ENCODE measurements at regions not wholly inside any gene's neighbourhood (a gene's known extent, or its start where the extent isn't known, plus 50 kb on each side); places are given as distances from the start of the nearest gene placed in this dataset.

DNA sequence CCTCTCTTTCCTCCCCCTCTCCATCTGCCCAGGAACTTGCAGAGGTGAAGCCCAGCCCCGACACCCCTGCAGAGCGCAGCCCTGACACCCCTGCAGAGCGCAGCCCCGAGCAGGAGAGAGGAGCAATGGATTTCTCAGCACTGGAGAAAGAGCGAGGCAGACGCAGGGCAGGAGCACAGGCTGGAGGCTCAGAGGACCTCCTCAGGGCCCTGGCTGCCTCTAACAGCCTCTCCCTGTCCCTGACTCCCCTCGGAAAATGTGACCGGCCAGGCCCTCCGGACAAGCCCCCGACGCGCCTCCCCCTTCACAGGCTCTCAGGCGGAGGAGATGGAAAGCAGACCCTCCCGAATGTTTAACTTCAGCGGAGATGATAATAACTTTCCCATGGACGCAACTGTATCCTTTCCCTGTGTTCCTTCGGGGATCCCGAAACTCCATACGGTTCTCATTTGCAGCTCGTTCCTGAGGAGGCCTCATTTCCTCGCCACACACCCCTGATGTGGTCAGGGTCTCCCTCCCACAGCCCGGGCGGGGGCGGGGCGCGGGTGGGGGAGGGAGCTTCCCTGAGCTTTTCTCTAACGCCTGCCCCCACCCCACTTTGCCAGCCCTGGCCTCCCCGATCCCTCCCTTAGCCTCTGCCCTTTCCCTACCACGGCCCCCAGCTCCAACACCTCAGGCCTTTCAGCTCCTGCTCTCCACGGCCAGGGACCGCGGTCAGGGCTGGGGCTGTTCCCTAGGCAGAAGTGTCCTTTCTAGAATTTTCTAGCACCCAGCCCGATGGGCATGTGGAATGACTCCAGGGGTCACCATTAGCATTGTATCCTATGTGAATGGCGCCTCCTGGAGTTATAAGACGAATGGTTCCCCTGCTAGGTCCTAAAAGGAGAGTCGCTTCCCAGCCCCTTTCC lies 201.1 kb upstream of the BCOR start:
- CTCF ChIA-PET, result no interaction called here
- H3K4me1 Mint-ChIP-seq, result peaks cover 32% of the 10 kb centered on the region

DNA sequence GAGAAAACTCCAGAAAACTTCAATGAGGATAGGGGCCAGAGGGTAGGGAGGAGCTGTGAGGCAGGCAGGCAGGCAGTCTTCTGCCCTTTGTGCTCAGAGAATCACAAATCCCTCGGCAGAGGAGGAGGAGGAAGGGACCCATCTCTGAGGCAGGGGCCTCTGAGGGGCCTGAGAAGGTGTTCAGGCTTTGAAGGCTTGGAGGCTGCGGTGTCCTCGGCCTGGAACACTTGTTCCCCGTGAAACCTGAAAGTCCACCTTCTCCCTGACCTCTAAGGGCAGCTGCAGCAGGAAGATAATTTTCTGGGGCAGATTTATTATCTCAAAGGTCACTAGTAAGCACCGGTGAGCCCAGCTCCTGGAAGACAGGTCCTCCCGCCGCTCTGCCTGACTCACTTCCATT lies 200.3 kb upstream of the BCOR start:
- Mint-ChIP-seq H3K27ac (no peak overlapping the region), H3K9me3 (no peaks in the 10 kb centered on the region), H3K27me3 (no peaks in the 10 kb centered on the region), H3K4me3 (no peak overlapping the region), H3K4me1 (peaks cover 24% of the 10 kb centered on the region), H3K36me3 (ENCODE audit: low read depth) (no peaks in the 10 kb centered on the region)
- no peak for DNase-seq
- TF ChIP-seq, protein P1, sequence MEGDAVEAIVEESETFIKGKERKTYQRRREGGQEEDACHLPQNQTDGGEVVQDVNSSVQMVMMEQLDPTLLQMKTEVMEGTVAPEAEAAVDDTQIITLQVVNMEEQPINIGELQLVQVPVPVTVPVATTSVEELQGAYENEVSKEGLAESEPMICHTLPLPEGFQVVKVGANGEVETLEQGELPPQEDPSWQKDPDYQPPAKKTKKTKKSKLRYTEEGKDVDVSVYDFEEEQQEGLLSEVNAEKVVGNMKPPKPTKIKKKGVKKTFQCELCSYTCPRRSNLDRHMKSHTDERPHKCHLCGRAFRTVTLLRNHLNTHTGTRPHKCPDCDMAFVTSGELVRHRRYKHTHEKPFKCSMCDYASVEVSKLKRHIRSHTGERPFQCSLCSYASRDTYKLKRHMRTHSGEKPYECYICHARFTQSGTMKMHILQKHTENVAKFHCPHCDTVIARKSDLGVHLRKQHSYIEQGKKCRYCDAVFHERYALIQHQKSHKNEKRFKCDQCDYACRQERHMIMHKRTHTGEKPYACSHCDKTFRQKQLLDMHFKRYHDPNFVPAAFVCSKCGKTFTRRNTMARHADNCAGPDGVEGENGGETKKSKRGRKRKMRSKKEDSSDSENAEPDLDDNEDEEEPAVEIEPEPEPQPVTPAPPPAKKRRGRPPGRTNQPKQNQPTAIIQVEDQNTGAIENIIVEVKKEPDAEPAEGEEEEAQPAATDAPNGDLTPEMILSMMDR (IDR thresholded peaks at IDR 0.05), result no peak
- no peak for ATAC-seq (ENCODE audit: low read depth)
- intact Hi-C loops (cut with micrococcal nuclease), result no loop called here
- ChIA-PET CTCF (no interaction called here), POLR2A (no interaction called here)

More for the DNA sequence above, 201.1 kb upstream of the BCOR start:
- Mint-ChIP-seq H3K9me3 (no peaks in the 10 kb centered on the region), H3K27me3 (no peaks in the 10 kb centered on the region), H3K4me3 (no peak overlapping the region), H3K27ac (peak overlapping the region; percentile 63), H3K36me3 (ENCODE audit: low read depth) (no peaks in the 10 kb centered on the region)
- intact Hi-C loops (cut with micrococcal nuclease), result no loop called here
- TF ChIP-seq, protein P1 (IDR thresholded peaks at IDR 0.05), result no peak
- DNase-seq, result no peak
- ATAC-seq (ENCODE audit: low read depth), result no peak
- POLR2A ChIA-PET, result interaction anchor here (0.6 to 2.0 kb wide), 3 partner anchors 123 to 200 kb away, joined by 4 to 18 read pairs (median 4); no protein-coding TSS in a partner anchor

DNA sequence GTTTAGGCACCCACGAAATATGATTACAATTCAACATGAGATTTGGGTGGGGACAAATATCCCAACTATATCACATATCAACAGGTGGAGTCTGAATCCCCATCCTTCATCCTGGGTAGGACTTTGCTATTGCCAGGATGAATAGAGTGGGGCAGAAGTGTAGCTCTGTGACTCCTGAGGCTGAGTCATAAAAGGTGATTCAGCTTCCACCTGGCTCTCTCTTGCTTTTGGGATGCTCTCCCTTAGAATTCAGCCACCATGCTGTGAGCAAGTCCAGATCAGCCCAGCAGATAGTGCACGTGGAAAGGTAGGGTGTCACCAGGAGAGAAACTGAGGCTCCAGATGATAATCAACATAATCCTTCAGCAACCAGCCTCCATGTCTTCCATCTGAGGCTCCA lies 193.8 kb upstream of the BCOR start:
- CTCF ChIA-PET, result no interaction called here
- intact Hi-C loops (cut with micrococcal nuclease), result no loop called here
- POLR2A ChIA-PET, result no interaction called here
- DNase-seq (no peak), ATAC-seq (ENCODE audit: low read depth) (no peak)
- Mint-ChIP-seq H3K9me3 (peaks cover 3% of the 10 kb centered on the region), H3K36me3 (ENCODE audit: low read depth) (no peaks in the 10 kb centered on the region), H3K4me3 (no peak overlapping the region), H3K4me1 (no peaks in the 10 kb centered on the region), H3K27me3 (no peaks in the 10 kb centered on the region), H3K27ac (no peak overlapping the region)
- TF ChIP-seq, protein P1 (IDR thresholded peaks at IDR 0.05), result no peak

- no peaks in the 10 kb centered on the region for H3K27me3 Mint-ChIP-seq
- CTCF ChIA-PET, result no interaction called here
- no peak overlapping the region for H3K27ac Mint-ChIP-seq
Measured at GRCh38 chrX:40290517-40290916, 192.8 kb upstream of the BCOR start.

DNA sequence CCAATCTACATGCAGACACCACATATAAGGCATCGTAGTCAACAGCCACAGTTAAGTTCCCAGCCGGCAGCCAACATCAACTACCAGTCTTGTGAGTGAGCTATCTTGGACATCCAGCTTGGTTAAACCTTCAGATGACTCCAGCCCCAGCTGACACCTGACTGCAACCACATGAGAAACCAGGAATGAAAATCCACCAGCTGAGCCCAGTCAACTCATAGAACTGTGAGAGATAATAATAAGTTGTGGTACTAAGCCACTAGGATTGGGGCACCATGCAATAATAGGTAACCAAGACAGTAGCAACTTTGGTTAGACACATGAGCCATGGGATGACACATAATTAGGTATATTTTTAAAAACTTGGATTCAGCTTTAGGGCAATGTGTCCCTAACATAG lies 188.1 kb upstream of the BCOR start:
- Mint-ChIP-seq H3K4me1 (peaks cover 7% of the 10 kb centered on the region), H3K27ac (no peak overlapping the region), H3K36me3 (ENCODE audit: low read depth) (no peaks in the 10 kb centered on the region), H3K9me3 (peaks cover 11% of the 10 kb centered on the region), H3K4me3 (no peak overlapping the region), H3K27me3 (no peaks in the 10 kb centered on the region)
- DNase-seq (no peak), ATAC-seq (ENCODE audit: low read depth) (no peak)
- TF ChIP-seq, protein P1 (IDR thresholded peaks at IDR 0.05), result no peak
- ChIA-PET CTCF (no interaction called here), POLR2A (no interaction called here)
- intact Hi-C loops (cut with micrococcal nuclease), result no loop called here

More at GRCh38 chrX:40290517-40290916, 192.8 kb upstream of the BCOR start:
- H3K9me3 Mint-ChIP-seq, result peaks cover 7% of the 10 kb centered on the region
- no peak overlapping the region for H3K4me3 Mint-ChIP-seq
- no peak for ATAC-seq (ENCODE audit: low read depth)
- TF ChIP-seq, protein P1 (IDR thresholded peaks at IDR 0.05), result no peak
- no peak for DNase-seq
- POLR2A ChIA-PET, result interaction anchor here (0.5 kb wide), 1 partner anchor 11 kb away, joined by 3 read pairs; no protein-coding TSS in a partner anchor
- H3K4me1 Mint-ChIP-seq, result no peaks in the 10 kb centered on the region
- intact Hi-C loops (cut with micrococcal nuclease), result no loop called here
- H3K36me3 Mint-ChIP-seq (ENCODE audit: low read depth), result no peaks in the 10 kb centered on the region

Data from activated B cell treated with CpG ODN at 0.5 μM for 24 hours (primary cell).